GM13977 (cell line): ENCODE measurements at regions not wholly inside any gene's neighbourhood (a gene's known extent, or its start where the extent isn't known, plus 50 kb on each side); places are given as distances from the start of the nearest gene placed in this dataset.
"Not testable (repeated sequence)": the region's sequence is repeated elsewhere in the genome, so short reads cannot be mapped to it uniquely, and the experiment has no call there.

ENCODE experiments used
- DNase-seq: peaks from one replicate; pipeline ENCODE4 v3.0.0; 2012; ENCODE audit warnings: low spot score
- CTCF ChIP-seq: IDR thresholded peaks from 2 replicates; pipeline ENCODE4 v1.5.1; 2012; ENCODE audit warnings: mild to moderate bottlenecking, control low read depth; ENCODE audit not compliant: insufficient read depth; ENCODE audit errors: extremely low read depth, missing control alignments
- in situ Hi-C: fragments of 300-500 bp; cut with MboI; formaldehyde crosslinking; loops from one replicate; pipeline ENCODE4 v1.12.0; 2022; ENCODE audit warnings: low sequenced_read_pairs, low pct_unique_long_range_greater_than_20kb, mixed read lengths, inconsistent platforms; ENCODE audit not compliant: unreplicated experiment

GRCh38 chr5:74516211-74516636 lies 124.3 kb downstream of the ENC1 start:
- in situ Hi-C loops = no loop called here
- DNase-seq = no peak
- no peak for TF ChIP-seq CTCF

GRCh38 chr5:74514888-74515551 lies 125.5 kb downstream of the ENC1 start:
- no peak for DNase-seq
- TF ChIP-seq CTCF = no peak
- in situ Hi-C loops = no loop called here

GRCh38 chr5:74511770-74512169 lies 128.8 kb downstream of the ENC1 start:
- DNase-seq, in situ Hi-C loops: not testable (repeated sequence)

DNA sequence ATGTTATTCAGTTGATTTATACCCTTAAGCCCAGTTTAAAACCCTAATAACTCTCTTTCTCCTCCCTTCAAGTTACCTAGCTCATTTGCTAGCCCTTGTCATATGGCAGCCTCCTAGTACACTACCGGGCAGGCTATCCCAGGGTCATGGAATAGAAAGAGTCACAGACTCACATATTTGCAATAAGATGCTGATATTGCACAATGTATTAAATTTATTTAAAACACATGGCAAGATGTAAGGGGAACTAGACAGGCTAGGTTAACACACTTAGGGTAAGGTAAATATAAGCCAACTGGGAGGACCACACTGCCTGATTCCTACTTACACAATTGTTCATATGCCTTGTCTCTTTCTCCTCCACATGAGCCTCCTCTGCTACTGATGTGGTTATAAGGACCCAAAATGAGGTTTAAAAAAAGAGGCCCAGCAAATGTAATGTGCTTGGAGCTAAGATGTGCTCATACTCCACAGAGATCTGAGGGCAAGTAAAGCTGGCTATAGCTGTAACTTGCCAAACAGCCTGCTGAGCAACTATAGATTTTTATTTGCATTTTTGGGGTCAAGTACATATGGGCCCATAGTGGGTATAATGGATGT lies 130.0 kb downstream of the ENC1 start:
- in situ Hi-C loops = no loop called here
- no peak for DNase-seq
- TF ChIP-seq CTCF = no peak

GRCh38 chr5:74507370-74508005 lies 133.0 kb downstream of the ENC1 start:
- DNase-seq = no peak
- no peak for TF ChIP-seq CTCF
- in situ Hi-C loops = no loop called here

- TF ChIP-seq CTCF = no peak
- in situ Hi-C loops = no loop called here
- DNase-seq = no peak
Observed at GRCh38 chr5:74506119-74506518, 134.4 kb downstream of the ENC1 start.

DNA sequence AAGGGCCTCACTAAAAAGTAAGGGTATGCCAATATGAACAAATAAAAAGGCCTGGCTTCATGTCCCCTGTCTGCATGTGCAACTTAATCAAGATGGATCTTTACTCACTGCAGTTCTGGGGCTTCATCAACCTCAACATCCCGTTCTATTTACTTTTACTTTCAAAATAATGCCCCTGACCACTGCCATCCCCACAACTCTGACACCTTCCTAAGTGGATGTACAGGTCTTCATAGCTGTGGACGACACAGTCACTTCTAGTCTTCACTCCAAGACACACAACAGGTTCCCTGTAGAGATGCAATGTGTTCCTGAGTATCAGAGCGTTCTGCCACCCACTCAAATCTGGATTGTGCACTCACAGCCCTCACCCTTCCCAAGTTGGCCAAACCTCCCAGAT lies 136.1 kb downstream of the ENC1 start:
- no peak for DNase-seq
- TF ChIP-seq CTCF = no peak
- in situ Hi-C loops = no loop called here
